Left ventricle myocardium inferior (tissue), 1 donor: ENCODE measurements at regions not wholly inside any gene's neighbourhood (a gene's known extent, or its start where the extent isn't known, plus 50 kb on each side); places are given as distances from the start of the nearest gene placed in this dataset.
A peak's percentile ranks its signal among the peaks of the same experiment; 100 is the strongest.

ENCODE experiments used
- DNase-seq: peaks from one replicate; pipeline ENCODE4 v3.0.0-alpha.2; 2020
- H3K27ac ChIP-seq: fragments of 200-600 bp; replicated peaks from 2 replicates; pipeline ENCODE4 v1.8.0; 2021
- H3K27me3 ChIP-seq: fragments of 200-600 bp; 2 replicates; pipeline ENCODE4 v1.8.0; 2021; ENCODE audit warnings: low read depth
- H3K36me3 ChIP-seq: fragments of 200-600 bp; 2 replicates; pipeline ENCODE4 v1.8.0; 2021
- H3K4me1 ChIP-seq: fragments of 200-600 bp; 2 replicates; pipeline ENCODE4 v1.8.0; 2021
- H3K4me3 ChIP-seq: fragments of 200-600 bp; 2 replicates; pipeline ENCODE4 v1.8.0; 2021; ENCODE audit warnings: mild to moderate bottlenecking, moderate library complexity
- H3K9me3 ChIP-seq: fragments of 200-600 bp; replicated peaks from 2 replicates; pipeline ENCODE4 v1.8.0; 2021
- CTCF ChIP-seq: fragments of 200-600 bp; IDR thresholded peaks from 2 replicates; pipeline ENCODE4 v1.8.0; 2021; ENCODE audit warnings: antibody characterized with exemption, mild to moderate bottlenecking, borderline replicate concordance
- intact Hi-C: fragments of 100-400 bp; cut with micrococcal nuclease; formaldehyde crosslinking; loops from one replicate; pipeline ENCODE4 v1.11.0; 2022
- donor health status: DM: no; HTN: yes; CAD: no; lungs with severe emphysema.

- Histone ChIP-seq H3K4me1 (no peaks in the 10 kb centered on the region), H3K36me3 (no peaks in the 10 kb centered on the region), H3K27me3 (peaks cover under 1% of the 10 kb centered on the region), H3K27ac (no peak overlapping the region), H3K4me3 (no peak overlapping the region), H3K9me3 (no peaks in the 10 kb centered on the region)
- intact Hi-C loops: loop anchor here (5.0 kb wide), 1 partner anchor 213 kb away; no protein-coding TSS in a partner anchor
- peak; percentile 68 for TF ChIP-seq CTCF
- DNase-seq: no peak
These were observed 86.5 kb downstream of the OTUD1 start for GRCh38 chr10:23525406-23525805.

DNA sequence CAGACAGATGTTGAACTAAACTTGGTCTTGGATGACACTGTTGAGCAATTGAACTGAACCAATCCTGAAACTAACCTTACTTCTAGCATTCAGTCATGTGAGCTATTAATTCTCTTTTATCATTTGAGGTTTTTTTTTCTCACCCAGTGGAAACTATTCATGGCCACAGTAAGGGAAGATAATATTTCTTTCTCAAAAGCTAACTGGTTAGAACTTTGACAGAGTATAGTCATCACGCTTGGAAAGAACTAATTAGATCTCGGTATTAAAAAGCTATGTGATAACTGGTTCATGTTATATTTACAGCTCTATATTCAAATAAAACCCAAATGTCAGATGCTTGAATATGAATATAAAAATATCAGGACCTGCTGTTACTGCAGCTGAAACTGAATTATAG lies 89.5 kb downstream of the OTUD1 start:
- Histone ChIP-seq H3K27ac (no peak overlapping the region), H3K4me1 (no peaks in the 10 kb centered on the region), H3K9me3 (no peaks in the 10 kb centered on the region), H3K4me3 (no peak overlapping the region), H3K27me3 (peaks cover 8% of the 10 kb centered on the region), H3K36me3 (no peaks in the 10 kb centered on the region)
- intact Hi-C loops: loop anchor here (5.0 kb wide), 1 partner anchor 216 kb away; no protein-coding TSS in a partner anchor
- DNase-seq: no peak
- no peak for TF ChIP-seq CTCF

- DNase-seq: no peak
- Histone ChIP-seq H3K27ac (no peak overlapping the region), H3K4me3 (no peak overlapping the region), H3K9me3 (no peaks in the 10 kb centered on the region), H3K36me3 (no peaks in the 10 kb centered on the region), H3K4me1 (no peaks in the 10 kb centered on the region), H3K27me3 (peaks cover 8% of the 10 kb centered on the region)
- TF ChIP-seq CTCF: no peak
- intact Hi-C loops: loop anchor here (5.0 kb wide), 1 partner anchor 217 kb away; no protein-coding TSS in a partner anchor
These were observed 90.8 kb downstream of the OTUD1 start for GRCh38 chr10:23529625-23530024.

GRCh38 chr10:23530079-23530478 lies 91.2 kb downstream of the OTUD1 start:
- TF ChIP-seq CTCF: peak; percentile 57
- H3K4me1 ChIP-seq: no peaks in the 10 kb centered on the region
- no peak overlapping the region for H3K4me3 ChIP-seq
- H3K36me3 ChIP-seq: no peaks in the 10 kb centered on the region
- H3K9me3 ChIP-seq: no peaks in the 10 kb centered on the region
- H3K27me3 ChIP-seq: peaks cover 8% of the 10 kb centered on the region
- intact Hi-C loops: no loop called here
- DNase-seq: no peak
- H3K27ac ChIP-seq: no peak overlapping the region

DNA sequence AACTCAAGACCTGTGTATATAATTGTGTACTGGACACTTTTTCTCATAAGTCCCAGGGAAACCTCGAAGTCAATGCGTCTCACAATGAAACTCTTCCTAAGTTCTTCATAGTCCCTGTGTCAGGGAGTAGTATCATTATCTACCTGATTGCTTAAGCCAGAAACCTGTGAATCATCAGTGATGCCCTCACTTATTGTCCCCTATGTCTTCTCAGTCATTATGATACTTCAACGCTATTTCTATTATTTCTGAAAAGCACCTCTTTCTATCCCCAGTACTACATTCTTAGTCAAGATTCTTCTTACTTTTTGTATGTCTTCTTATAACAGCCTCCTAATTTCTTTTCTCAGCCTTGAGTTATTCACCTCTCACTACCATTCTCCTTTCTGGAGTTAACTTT lies 94.3 kb downstream of the OTUD1 start:
- Histone ChIP-seq H3K27me3 (peaks cover 8% of the 10 kb centered on the region), H3K4me1 (no peaks in the 10 kb centered on the region)
- intact Hi-C loops: no loop called here

More for the DNA sequence above, 94.3 kb downstream of the OTUD1 start:
- no peaks in the 10 kb centered on the region for H3K9me3 ChIP-seq
- no peak for DNase-seq
- no peak overlapping the region for H3K27ac ChIP-seq
- no peak overlapping the region for H3K4me3 ChIP-seq
- no peaks in the 10 kb centered on the region for H3K36me3 ChIP-seq
- TF ChIP-seq CTCF: no peak
